Right lobe of liver (tissue), 4 donors: ENCODE measurements at regions not wholly inside any gene's neighbourhood (a gene's known extent, or its start where the extent isn't known, plus 50 kb on each side); places are given as distances from the start of the nearest gene placed in this dataset.

Source experiments
- CTCF ChIP-seq, 4 donors: fragments of 200-600 bp in 3 of 4; fragments of 450-650 bp in 1 of 4; IDR thresholded peaks; one replicate each; pipeline versions ENCODE4 v1.5.1 to v1.8.0; 2016 to 2022; ENCODE audit warnings: antibody characterized with exemption in 4 of 4, mild to moderate bottlenecking in 2 of 4
- POLR2A ChIP-seq: fragments of 450-650 bp; IDR thresholded peaks from one replicate; pipeline ENCODE4 v1.6.1; 2017; ENCODE audit warnings: antibody characterized with exemption, mild to moderate bottlenecking
- donor health status: DM: no; HTN: no; CAD: no.
- donor health status: DM: no; HTN: no; CAD: no.
- donor health status: DM: no; HTN: yes; CAD: no.

- no peak for TF ChIP-seq CTCF (IDR thresholded peaks at IDR 0.05)
- TF ChIP-seq POLR2A: no peak
Observed at GRCh38 chr11:114912826-114913225, 234.5 kb downstream of the NXPE2 start.
